B cell (primary cell): ENCODE measurements at regions not wholly inside any gene's neighbourhood (a gene's known extent, or its start where the extent isn't known, plus 50 kb on each side); places are given as distances from the start of the nearest gene placed in this dataset.
"Not testable (repeated sequence)": the region's sequence is repeated elsewhere in the genome, so short reads cannot be mapped to it uniquely, and the experiment has no call there.

Source experiments
- ATAC-seq: fragments of 200-7000 bp; cut with Tn5 transposase; one replicate; pipeline ENCODE4 v1.10.0; 2021; ENCODE audit warnings: low read depth, mild to moderate bottlenecking, moderate number of reproducible peaks, moderate library complexity
- CTCF ChIA-PET: fragments of 350-600 bp; sonication (Branson Sonifier 250); formaldehyde crosslinking; loops from one replicate; lab custom pipeline; 2021; ENCODE audit warnings: antibody characterized with exemption, inconsistent platforms; lab: Charles Lee
- POLR2A ChIA-PET: fragments of 350-600 bp; sonication (Branson Sonifier 250); formaldehyde crosslinking; loops from one replicate; lab custom pipeline; 2021; ENCODE audit warnings: antibody characterized with exemption; lab: Charles Lee
- DNase-seq: peaks from one replicate; pipeline ENCODE4 v3.0.0; 2013
- H2AFZ ChIP-seq: 2 replicates; pipeline ENCODE4 v1.6.1; 2012; ENCODE audit warnings: mild to moderate bottlenecking, low read depth, low read length; ENCODE audit not compliant: insufficient read depth, poor library complexity, severe bottlenecking
- H3K27ac ChIP-seq, 2 donors: 1 replicate in 1 of 2; 2 replicates in 1 of 2; pipeline ENCODE4 v1.5.1; 2012 to 2013; ENCODE audit warnings: low read length in 2 of 2, mild to moderate bottlenecking in 2 of 2, moderate library complexity in 1 of 2
- H3K27me3 ChIP-seq, 4 experiments: fragments of 200-600 bp in 1 of 4; sonication (generic) in 1 of 4; replicated peaks in 1 of 4; 1 replicate in 2 of 4; 2 replicates in 2 of 4; pipeline versions ENCODE4 v1.6.1 to v1.7.0; 2013 to 2016; ENCODE audit warnings: low read length in 3 of 4, mild to moderate bottlenecking in 2 of 4, mixed read lengths in 1 of 4, moderate library complexity in 1 of 4; ENCODE audit not compliant: insufficient read depth in 4 of 4, control insufficient read depth in 3 of 4; ENCODE audit errors: control extremely low read depth in 1 of 4
- H3K36me3 ChIP-seq, 2 experiments: replicated peaks in 1 of 2; 1 replicate in 1 of 2; 2 replicates in 1 of 2; pipeline versions ENCODE4 v1.6.1 to v1.7.1; 2013; ENCODE audit warnings: low read length in 1 of 2; ENCODE audit not compliant: insufficient read depth in 2 of 2, control insufficient read depth in 1 of 2; ENCODE audit errors: control extremely low read depth in 1 of 2, extremely low read depth in 1 of 2
- H3K4me1 ChIP-seq, 2 donors: fragments of 200-600 bp in 1 of 2; sonication (generic) in 1 of 2; 1 replicate in 1 of 2; 2 replicates in 1 of 2; pipeline versions ENCODE4 v1.5.1 to v1.6.1; 2013 to 2017; ENCODE audit warnings: low read length in 2 of 2; ENCODE audit not compliant: control insufficient read depth in 2 of 2, insufficient read depth in 2 of 2
- H3K4me2 ChIP-seq: replicated peaks from 2 replicates; pipeline ENCODE3; 2012; ENCODE audit warnings: mild to moderate bottlenecking, low read depth, low read length; ENCODE audit not compliant: poor library complexity, severe bottlenecking
- H3K4me3 ChIP-seq, 5 experiments: fragments of 200-600 bp in 1 of 5; sonication (generic) in 1 of 5; 1 replicate in 3 of 5; 2 replicates in 2 of 5; pipeline versions ENCODE4 v1.5.1 to v1.7.0; 2011 to 2016; ENCODE audit warnings: low read length in 4 of 5, mild to moderate bottlenecking in 4 of 5, low read depth in 2 of 5, control low read depth in 1 of 5, moderate library complexity in 1 of 5; ENCODE audit not compliant: insufficient read depth in 1 of 5; ENCODE audit errors: control extremely low read depth in 1 of 5, extremely low read depth in 1 of 5
- H3K79me2 ChIP-seq: fragments of 200-600 bp; sonication (generic); one replicate; pipeline ENCODE4 v1.6.0; 2016; ENCODE audit warnings: low read length; ENCODE audit not compliant: control insufficient read depth, insufficient read depth
- H3K9ac ChIP-seq: fragments of 200-600 bp; sonication (generic); 2 replicates; pipeline ENCODE4 v1.6.1; 2017; ENCODE audit warnings: mild to moderate bottlenecking, low read length, moderate library complexity
- H3K9me3 ChIP-seq, 3 donors: one replicate each; pipeline versions ENCODE4 v1.6.1 to v1.7.1; 2013; ENCODE audit warnings: low read length in 2 of 3; ENCODE audit not compliant: control insufficient read depth in 2 of 3, insufficient read depth in 1 of 3; ENCODE audit errors: control extremely low read depth in 1 of 3
- H4K20me1 ChIP-seq: 2 replicates; pipeline ENCODE4 v1.6.0; 2012; ENCODE audit warnings: mild to moderate bottlenecking, low read length; ENCODE audit not compliant: insufficient read depth, control insufficient read depth, poor library complexity, severe bottlenecking
- H3K27ac Mint-ChIP-seq: one replicate; pipeline ENCODE4 v1.8.0; 2021; ENCODE audit warnings: mixed read lengths
- H3K27me3 Mint-ChIP-seq: one replicate; pipeline ENCODE4 v1.8.0; 2021; ENCODE audit warnings: mixed read lengths
- H3K4me1 Mint-ChIP-seq: one replicate; pipeline ENCODE4 v1.8.0; 2021; ENCODE audit warnings: mixed read lengths
- H3K4me3 Mint-ChIP-seq: one replicate; pipeline ENCODE4 v1.8.0; 2021; ENCODE audit warnings: mixed read lengths
- H3K9me3 Mint-ChIP-seq: one replicate; pipeline ENCODE4 v1.8.0; 2022; ENCODE audit warnings: mixed read lengths; ENCODE audit not compliant: insufficient read depth
- EZH2 ChIP-seq: IDR thresholded peaks from 2 replicates; pipeline ENCODE4 v1.6.1; 2012; ENCODE audit warnings: borderline replicate concordance, low read depth, mild to moderate bottlenecking, moderate library complexity, low read length; ENCODE audit not compliant: insufficient read depth, poor library complexity, severe bottlenecking
- WGBS: methylation state at CpG from one replicate; pipeline ENCODE4 v1.1.5; 2013; ENCODE audit warnings: missing lambda C conversion rate; ENCODE audit not compliant: insufficient coverage; 5-methylcytosine and 5-hydroxymethylcytosine counted together
- intact Hi-C: fragments of 100-400 bp; cut with micrococcal nuclease; formaldehyde crosslinking; loops from one replicate; pipeline ENCODE4 v1.10.0; 2022
- TF ChIP-seq, protein P1 (sequence below): fragments of 200-600 bp; IDR thresholded peaks from one replicate; pipeline ENCODE4 v1.8.0; 2022; ENCODE audit warnings: antibody characterized with exemption, mild to moderate bottlenecking

- H3K27ac Mint-ChIP-seq, CTCF ChIA-PET, intact Hi-C loops, H3K4me3 Mint-ChIP-seq, H3K4me3 ChIP-seq, H3K9me3 Mint-ChIP-seq, H3K27me3 ChIP-seq, H3K4me2 ChIP-seq, POLR2A ChIA-PET, H3K4me1 Mint-ChIP-seq, ATAC-seq, H2AFZ ChIP-seq, H3K9ac ChIP-seq, H4K20me1 ChIP-seq, DNase-seq, H3K79me2 ChIP-seq, H3K4me1 ChIP-seq, H3K36me3 ChIP-seq, H3K27me3 Mint-ChIP-seq, H3K27ac ChIP-seq: not testable (repeated sequence)
- H3K9me3 ChIP-seq = peaks cover 1 to 19% (median 3%) of the 10 kb centered on the region in 3 donors
- 96% methylated on average over 38 of the region's 39 CpGs for WGBS
Observed at GRCh38 chr16:9350119-9350799, 258.8 kb downstream of the HAPSTR1 start.

DNA sequence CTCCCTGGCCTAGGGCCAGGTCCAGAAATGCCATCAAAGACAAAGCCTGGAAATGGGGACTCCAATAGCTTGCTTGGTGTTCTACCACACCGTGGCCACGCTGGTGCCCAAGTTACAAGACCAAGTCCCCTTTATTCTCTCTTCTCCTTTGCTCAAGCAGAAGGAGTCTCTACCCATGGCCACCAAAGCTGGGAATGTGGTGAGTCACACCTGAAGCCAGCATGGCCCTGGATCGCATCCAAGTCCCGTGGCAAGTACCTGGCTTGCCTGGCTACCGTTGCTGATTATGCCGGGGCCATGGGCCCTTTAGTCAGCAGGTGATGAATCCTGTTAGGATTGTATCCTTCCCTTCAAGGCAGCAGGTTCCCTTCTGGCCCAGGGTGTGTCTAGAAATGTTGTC, 260.0 kb downstream of the HAPSTR1 start:
- Histone ChIP-seq H3K27ac (no peak overlapping the region), H3K36me3 (no peaks in the 10 kb centered on the region), H3K4me1 (no peaks in the 10 kb centered on the region), H3K79me2 (no peaks in the 10 kb centered on the region), H3K9ac (no peak overlapping the region), H3K27me3 (no peaks in the 10 kb centered on the region), H4K20me1 (no peaks in the 10 kb centered on the region), H2AFZ (no peak overlapping the region), H3K9me3 (peaks cover under 1 to 19% (median 3%) of the 10 kb centered on the region in 3 donors), H3K4me2 (no peak overlapping the region), H3K4me3 (no peak overlapping the region)
- H3K9me3 Mint-ChIP-seq = peaks cover 9% of the 10 kb centered on the region
- DNase-seq (no peak), ATAC-seq (no peak)
- H3K4me3 Mint-ChIP-seq = no peak overlapping the region
- POLR2A ChIA-PET = no interaction called here
- no peak overlapping the region for H3K27ac Mint-ChIP-seq
- TF ChIP-seq EZH2 = no peak
- TF ChIP-seq, protein P1, sequence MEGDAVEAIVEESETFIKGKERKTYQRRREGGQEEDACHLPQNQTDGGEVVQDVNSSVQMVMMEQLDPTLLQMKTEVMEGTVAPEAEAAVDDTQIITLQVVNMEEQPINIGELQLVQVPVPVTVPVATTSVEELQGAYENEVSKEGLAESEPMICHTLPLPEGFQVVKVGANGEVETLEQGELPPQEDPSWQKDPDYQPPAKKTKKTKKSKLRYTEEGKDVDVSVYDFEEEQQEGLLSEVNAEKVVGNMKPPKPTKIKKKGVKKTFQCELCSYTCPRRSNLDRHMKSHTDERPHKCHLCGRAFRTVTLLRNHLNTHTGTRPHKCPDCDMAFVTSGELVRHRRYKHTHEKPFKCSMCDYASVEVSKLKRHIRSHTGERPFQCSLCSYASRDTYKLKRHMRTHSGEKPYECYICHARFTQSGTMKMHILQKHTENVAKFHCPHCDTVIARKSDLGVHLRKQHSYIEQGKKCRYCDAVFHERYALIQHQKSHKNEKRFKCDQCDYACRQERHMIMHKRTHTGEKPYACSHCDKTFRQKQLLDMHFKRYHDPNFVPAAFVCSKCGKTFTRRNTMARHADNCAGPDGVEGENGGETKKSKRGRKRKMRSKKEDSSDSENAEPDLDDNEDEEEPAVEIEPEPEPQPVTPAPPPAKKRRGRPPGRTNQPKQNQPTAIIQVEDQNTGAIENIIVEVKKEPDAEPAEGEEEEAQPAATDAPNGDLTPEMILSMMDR = no peak
- WGBS = 89% methylated on average over 6 of the region's 6 CpGs
- intact Hi-C loops = no loop called here
- no peaks in the 10 kb centered on the region for H3K27me3 Mint-ChIP-seq
- H3K4me1 Mint-ChIP-seq = no peaks in the 10 kb centered on the region
- CTCF ChIA-PET = no interaction called here
